DMS153 (cell line): ENCODE measurements at regions not wholly inside any gene's neighbourhood (a gene's known extent, or its start where the extent isn't known, plus 50 kb on each side); places are given as distances from the start of the nearest gene placed in this dataset.
"Not testable (repeated sequence)": the region's sequence is repeated elsewhere in the genome, so short reads cannot be mapped to it uniquely, and the experiment has no call there.

Experiments
- DNase-seq: peaks from one replicate; lab custom pipeline; 2025; lab: John Stamatoyannopoulos, UW

DNA sequence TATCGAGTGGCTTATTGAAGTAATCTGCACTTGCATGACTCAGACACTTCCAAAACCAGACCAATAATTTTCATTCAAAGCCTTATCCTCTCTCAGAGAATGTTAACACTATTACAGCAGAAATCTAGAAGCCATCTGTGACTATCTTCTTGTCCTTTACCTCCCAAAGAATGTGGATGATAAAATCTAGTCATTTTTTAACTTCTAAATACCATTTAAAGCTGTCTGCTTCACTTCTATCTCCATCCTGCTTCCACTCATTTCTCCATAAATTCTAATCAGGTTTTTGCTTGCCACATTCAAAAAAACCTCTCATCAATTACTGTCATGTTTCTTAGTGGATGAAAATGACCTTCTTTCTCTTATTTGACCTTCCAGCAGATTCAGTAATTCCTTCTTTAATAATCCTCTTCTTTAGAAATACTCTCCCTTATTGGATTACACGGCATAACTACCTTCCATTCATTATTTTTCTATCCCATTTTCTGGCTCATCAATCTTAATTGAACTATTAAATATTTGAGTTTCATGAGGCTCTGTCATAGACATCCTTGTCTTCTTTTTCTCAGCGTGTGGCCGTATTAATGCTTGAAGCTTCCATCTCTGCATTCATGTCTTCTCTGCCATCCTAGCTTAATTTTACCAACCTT, 1999.4 kb downstream of the MRPL39 start:
- DNase-seq: no peak

DNA sequence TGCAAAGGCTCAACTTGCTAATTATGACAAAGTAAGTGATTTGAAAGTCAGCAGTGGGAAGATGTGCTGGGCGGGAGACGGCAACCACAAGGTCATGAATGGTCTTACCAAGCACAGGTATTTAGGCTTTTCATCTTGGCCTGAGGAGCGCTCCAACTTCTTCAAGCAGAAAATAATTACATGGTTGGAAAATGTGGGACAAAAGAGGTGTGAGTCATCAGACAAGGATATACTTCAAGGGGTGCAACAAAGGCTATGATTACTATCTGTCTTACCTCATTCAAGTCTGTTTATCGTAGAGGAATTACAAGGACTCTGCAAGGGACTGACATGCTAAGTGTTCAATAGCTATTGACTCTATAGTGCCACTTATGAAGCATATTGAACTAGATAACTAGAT, 2005.7 kb downstream of the MRPL39 start:
- DNase-seq: no peak

GRCh38 chr21:23593582-23593981, 2013.7 kb downstream of the MRPL39 start:
- DNase-seq: no peak

- no peak for DNase-seq
These were observed 2021.9 kb downstream of the MRPL39 start for GRCh38 chr21:23585419-23585818.

DNA sequence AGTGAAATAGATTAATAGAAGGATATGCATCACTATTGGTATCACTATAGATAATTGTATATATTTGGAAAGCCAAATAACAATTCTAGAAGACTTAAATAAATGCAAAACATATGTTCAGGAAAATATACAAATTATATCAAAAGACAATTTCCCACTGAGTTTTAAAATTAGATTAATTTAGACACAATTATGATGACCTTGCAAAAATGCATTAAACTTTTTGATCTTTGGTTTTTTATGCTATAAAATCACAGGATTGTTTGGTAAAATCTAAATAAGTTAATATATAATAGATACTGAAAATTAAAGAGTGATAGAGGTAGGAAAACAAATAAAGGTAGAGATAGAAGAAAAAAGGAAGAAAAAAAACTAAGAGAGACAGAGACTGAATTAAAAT, 2027.7 kb downstream of the MRPL39 start:
- DNase-seq: no peak

GRCh38 chr21:23578027-23578426, 2029.3 kb downstream of the MRPL39 start:
- no peak for DNase-seq

GRCh38 chr21:23574932-23575331, 2032.3 kb downstream of the MRPL39 start:
- DNase-seq: no peak

- DNase-seq: not testable (repeated sequence)
These were observed 2058.4 kb downstream of the MRPL39 start for GRCh38 chr21:23548924-23549323.

GRCh38 chr21:23543333-23543732, 2063.9 kb downstream of the MRPL39 start:
- DNase-seq: no peak

- no peak for DNase-seq
These were observed 2065.2 kb downstream of the MRPL39 start for GRCh38 chr21:23542097-23542496.

- DNase-seq: no peak
These were observed 2065.7 kb downstream of the MRPL39 start for GRCh38 chr21:23541571-23541970.

- no peak for DNase-seq
These were observed 2072.4 kb downstream of the MRPL39 start for GRCh38 chr21:23534850-23535249.

GRCh38 chr21:23531444-23531843, 2075.8 kb downstream of the MRPL39 start:
- DNase-seq: no peak

DNA sequence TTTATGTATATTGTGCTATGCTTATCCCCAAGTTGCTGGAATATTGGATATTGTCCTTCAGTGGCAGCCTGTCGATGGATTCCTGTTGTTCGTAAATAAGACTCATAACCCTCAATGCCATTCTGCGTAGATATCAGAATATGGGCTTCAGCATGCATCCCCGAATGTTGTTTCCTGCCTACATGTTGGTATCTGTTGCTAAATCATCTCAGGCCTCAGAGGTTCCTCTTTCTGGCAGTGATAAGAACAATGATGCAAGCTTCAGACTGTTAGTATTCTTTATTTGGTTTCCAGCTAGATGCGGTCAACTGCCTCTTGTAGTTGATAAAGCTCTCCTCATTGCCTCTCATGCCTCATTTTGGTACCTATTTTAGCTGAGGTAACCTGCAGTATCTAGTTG, 2082.6 kb downstream of the MRPL39 start:
- no peak for DNase-seq

DNA sequence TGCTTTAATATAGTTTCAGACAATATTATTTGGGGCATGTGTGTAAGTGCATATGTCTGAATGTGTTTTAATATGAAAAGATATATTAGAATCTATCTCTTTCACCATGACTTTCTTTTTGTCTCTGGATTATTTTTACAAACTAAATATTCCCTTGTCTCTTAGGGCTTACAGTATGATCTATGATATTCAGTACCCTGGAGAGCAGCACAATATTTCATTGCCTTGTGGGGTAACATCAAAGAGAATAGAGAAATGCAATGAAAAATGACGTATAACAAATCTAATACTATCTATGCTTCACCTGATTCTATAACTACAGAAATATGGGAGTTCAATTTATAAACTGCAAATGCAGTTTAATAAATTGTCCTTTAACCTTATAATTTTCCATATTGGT, 2084.5 kb downstream of the MRPL39 start:
- no peak for DNase-seq

DNA sequence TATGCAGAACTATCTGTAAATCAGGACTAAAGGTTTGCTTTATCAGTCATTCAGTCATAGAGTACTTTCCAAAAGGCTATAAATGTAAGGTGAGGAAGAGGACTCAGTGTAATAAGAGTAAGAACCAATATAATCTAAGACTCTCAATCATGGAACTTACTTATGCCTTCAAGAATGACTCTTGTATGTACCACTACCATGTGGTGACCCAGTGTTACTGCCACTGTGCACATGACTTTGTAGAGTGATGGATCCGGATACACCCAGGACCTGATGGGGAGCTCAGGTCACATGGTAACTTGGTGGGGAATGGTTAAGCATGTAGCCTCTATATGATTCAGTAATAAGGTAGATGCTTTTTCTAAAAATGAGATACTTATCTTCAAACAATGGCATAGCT, 2099.8 kb downstream of the MRPL39 start:
- DNase-seq: no peak

GRCh38 chr21:23496729-23497128, 2110.6 kb downstream of the MRPL39 start:
- no peak for DNase-seq

DNA sequence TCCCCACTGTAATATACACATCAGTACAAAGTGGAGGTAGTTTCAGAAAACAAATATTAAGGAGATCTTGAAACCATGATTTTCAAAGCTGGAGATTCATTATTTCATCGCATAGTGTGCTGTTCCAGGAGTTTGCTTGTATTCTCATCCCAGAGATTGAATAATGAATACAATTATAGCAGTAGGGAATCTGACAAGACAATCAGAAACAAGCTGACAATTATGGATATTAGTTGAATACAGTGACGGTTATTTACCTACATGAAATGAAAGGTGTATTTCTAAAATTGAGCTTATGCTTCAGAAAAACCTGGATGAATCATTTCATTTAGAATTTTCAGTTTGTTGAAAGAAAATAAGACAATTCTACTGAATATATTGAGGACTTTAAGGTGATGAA, 2119.0 kb downstream of the MRPL39 start:
- DNase-seq: no peak

- no peak for DNase-seq
These were observed 2126.6 kb downstream of the MRPL39 start for GRCh38 chr21:23480591-23481270.

GRCh38 chr21:23478381-23478780, 2128.9 kb downstream of the MRPL39 start:
- no peak for DNase-seq

DNA sequence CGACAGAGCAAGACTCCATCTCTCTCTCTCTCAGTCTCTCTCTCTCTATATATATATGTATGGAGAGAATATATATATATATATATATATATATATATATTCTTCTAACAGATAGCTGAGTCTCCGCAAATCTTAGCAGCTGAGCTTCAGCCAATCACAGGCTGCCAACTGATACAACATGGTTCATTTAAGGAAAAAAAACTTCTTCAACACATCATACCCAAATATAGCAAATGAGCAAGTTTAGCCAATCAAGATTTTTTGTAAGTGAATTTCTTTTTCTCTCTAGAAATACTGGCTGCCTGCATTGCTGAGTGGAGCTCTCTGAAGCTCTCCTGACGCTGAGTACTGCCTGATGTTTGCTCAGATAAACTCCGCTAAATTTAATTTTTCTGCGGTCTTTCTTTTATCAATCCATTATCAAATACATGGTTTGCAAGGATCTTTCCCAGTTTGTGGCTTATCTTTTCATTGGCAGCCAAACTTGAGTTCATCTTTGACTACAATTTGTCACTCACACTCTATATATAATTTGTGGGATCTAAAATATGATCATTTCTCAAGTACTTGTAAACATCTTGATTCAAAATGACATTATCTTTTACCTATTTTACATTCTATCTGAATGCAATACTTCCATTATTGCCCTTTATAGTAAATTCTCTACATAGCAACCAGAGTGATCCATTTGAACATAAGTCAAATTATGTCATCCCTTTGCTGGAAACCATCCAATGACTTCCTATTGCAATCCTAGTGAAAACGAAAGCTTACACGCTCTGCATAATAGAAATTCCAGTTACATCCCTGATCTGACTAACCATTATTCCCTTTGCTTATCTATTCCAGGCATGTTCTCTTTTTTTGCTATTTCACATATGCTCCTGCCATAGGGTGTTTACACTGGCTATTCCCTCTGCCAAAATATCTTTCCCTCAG, 2131.7 kb downstream of the MRPL39 start:
- DNase-seq: no peak

- no peak for DNase-seq
These were observed 2135.4 kb downstream of the MRPL39 start for GRCh38 chr21:23471877-23472276.

- no peak for DNase-seq
These were observed 2143.9 kb downstream of the MRPL39 start for GRCh38 chr21:23463365-23463764.
